PC-3 (cell line): ENCODE measurements at regions not wholly inside any gene's neighbourhood (a gene's known extent, or its start where the extent isn't known, plus 50 kb on each side); places are given as distances from the start of the nearest gene placed in this dataset.

Experiments used
- CTCF ChIP-seq: fragments of 300-600 bp; sonication (generic); conservative IDR thresholded peaks from 2 replicates; pipeline ENCODE4 v1.5.1; 2017; ENCODE audit warnings: antibody characterized with exemption, low read depth, mild to moderate bottlenecking, low read length
- EZH2 ChIP-seq: fragments of 300-600 bp; sonication (generic); IDR thresholded peaks from one replicate; pipeline ENCODE4 v1.6.1; 2017; ENCODE audit warnings: antibody characterized with exemption, mild to moderate bottlenecking, low read length; ENCODE audit not compliant: unreplicated experiment
- EZH2phosphoT487 ChIP-seq: fragments of 300-600 bp; sonication (generic); IDR thresholded peaks from 2 replicates; pipeline ENCODE4 v1.6.1; 2018; ENCODE audit warnings: mild to moderate bottlenecking, antibody characterized with exemption, low read length, borderline replicate concordance

DNA sequence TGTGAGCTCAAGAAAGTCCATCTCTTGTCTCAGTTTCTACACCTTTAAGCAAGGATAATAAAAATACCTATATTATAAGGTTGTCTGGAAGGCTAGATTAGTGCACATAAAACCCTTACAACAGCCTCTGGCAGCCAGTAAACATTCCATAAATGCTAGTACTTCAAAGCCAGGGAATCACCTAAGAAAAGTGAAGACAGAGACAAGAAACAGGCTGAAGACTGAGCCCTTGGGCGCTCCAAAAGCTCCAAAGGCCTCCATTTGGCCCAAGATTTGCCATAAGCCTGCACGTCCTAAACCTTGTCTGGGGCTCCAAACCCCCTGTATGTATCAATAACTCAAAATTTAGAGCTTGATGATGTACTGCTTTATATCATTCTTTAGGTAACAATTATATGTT is 52.2 kb upstream of the AKIP1 start:
- no peak for TF ChIP-seq CTCF
- no peak for TF ChIP-seq EZH2phosphoT487
- no peak for TF ChIP-seq EZH2
